Liver (tissue), 3 donors: ENCODE measurements at regions not wholly inside any gene's neighbourhood (a gene's known extent, or its start where the extent isn't known, plus 50 kb on each side); places are given as distances from the start of the nearest gene placed in this dataset.

ENCODE experiments used
- CTCF ChIP-seq: fragments of 150-350 bp; IDR thresholded peaks from 2 replicates; pipeline ENCODE4 v1.5.1; 2017; ENCODE audit warnings: improper control_type of control experiment, low read depth, low read length; ENCODE audit not compliant: missing input control
- HNF4G ChIP-seq: IDR thresholded peaks from 2 replicates; pipeline ENCODE4 v1.6.1; 2016; ENCODE audit warnings: antibody characterized with exemption
- JUND ChIP-seq, 2 donors: IDR thresholded peaks; 2 replicates each; pipeline ENCODE4 v1.6.1; 2016; ENCODE audit warnings: antibody characterized with exemption in 2 of 2
- RAD21 ChIP-seq, 2 donors: IDR thresholded peaks; 2 replicates each; pipeline ENCODE4 v1.6.1; 2016; ENCODE audit warnings: antibody characterized with exemption in 2 of 2, mild to moderate bottlenecking in 2 of 2
- SP1 ChIP-seq: IDR thresholded peaks from 2 replicates; pipeline ENCODE4 v1.6.1; 2018; ENCODE audit warnings: antibody characterized with exemption, mild to moderate bottlenecking
- TF ChIP-seq, protein P1 (sequence below): IDR thresholded peaks from 2 replicates; pipeline ENCODE4 v1.6.1; 2016; ENCODE audit warnings: antibody characterized with exemption
- donor health status: healthy.
- donor health status: healthy.

GRCh38 chr7:79528421-79528820 is 75.0 kb upstream of the MAGI2 start:
- TF ChIP-seq CTCF (no peak), JUND (IDR thresholded peaks at IDR 0.05) (no peak), SP1 (no peak), RAD21 (IDR thresholded peaks at IDR 0.05) (no peak), HNF4G (no peak)
- TF ChIP-seq, protein P1, sequence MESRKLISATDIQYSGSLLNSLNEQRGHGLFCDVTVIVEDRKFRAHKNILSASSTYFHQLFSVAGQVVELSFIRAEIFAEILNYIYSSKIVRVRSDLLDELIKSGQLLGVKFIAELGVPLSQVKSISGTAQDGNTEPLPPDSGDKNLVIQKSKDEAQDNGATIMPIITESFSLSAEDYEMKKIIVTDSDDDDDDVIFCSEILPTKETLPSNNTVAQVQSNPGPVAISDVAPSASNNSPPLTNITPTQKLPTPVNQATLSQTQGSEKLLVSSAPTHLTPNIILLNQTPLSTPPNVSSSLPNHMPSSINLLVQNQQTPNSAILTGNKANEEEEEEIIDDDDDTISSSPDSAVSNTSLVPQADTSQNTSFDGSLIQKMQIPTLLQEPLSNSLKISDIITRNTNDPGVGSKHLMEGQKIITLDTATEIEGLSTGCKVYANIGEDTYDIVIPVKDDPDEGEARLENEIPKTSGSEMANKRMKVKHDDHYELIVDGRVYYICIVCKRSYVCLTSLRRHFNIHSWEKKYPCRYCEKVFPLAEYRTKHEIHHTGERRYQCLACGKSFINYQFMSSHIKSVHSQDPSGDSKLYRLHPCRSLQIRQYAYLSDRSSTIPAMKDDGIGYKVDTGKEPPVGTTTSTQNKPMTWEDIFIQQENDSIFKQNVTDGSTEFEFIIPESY, result no peak
